D721Med (cell line): ENCODE measurements at regions not wholly inside any gene's neighbourhood (a gene's known extent, or its start where the extent isn't known, plus 50 kb on each side); places are given as distances from the start of the nearest gene placed in this dataset.

ENCODE experiments used
- DNase-seq: peaks from one replicate; pipeline ENCODE4 v3.0.0; 2011; ENCODE audit warnings: low spot score; ENCODE audit not compliant: insufficient read length
- FAIRE-seq: peaks from 2 replicates; lab custom pipeline; 2011; peaks lifted over from hg19 to GRCh38; lab: Jason Lieb, UNC
- TF ChIP-seq, protein P1 (sequence below): IDR thresholded peaks from 2 replicates; pipeline ENCODE4 v1.5.1; 2012; ENCODE audit warnings: mild to moderate bottlenecking, control low read depth; ENCODE audit not compliant: insufficient read depth; ENCODE audit errors: missing control alignments

DNA sequence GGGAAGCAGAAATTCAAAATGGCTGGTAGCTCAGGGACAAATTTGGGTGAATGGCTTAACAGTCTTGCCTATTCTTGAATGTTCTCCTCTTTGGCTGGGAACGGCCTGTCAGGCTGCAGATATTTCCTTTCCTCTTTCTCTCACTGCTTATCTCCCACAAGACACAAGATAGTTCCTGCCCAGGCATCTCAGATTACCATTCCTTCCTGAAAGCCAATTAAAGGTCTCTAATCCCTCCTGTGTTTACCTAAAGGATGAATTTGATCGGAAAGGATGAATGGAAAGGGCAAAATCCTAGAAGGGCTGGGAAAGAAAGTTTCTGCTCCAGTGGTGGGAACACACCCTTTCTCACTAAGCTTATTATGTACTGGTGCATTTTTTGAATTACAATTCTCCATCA is 95.9 kb upstream of the JAG1 start:
- TF ChIP-seq, protein P1, sequence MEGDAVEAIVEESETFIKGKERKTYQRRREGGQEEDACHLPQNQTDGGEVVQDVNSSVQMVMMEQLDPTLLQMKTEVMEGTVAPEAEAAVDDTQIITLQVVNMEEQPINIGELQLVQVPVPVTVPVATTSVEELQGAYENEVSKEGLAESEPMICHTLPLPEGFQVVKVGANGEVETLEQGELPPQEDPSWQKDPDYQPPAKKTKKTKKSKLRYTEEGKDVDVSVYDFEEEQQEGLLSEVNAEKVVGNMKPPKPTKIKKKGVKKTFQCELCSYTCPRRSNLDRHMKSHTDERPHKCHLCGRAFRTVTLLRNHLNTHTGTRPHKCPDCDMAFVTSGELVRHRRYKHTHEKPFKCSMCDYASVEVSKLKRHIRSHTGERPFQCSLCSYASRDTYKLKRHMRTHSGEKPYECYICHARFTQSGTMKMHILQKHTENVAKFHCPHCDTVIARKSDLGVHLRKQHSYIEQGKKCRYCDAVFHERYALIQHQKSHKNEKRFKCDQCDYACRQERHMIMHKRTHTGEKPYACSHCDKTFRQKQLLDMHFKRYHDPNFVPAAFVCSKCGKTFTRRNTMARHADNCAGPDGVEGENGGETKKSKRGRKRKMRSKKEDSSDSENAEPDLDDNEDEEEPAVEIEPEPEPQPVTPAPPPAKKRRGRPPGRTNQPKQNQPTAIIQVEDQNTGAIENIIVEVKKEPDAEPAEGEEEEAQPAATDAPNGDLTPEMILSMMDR = no peak
- FAIRE-seq (no peak), DNase-seq (peak; percentile 12)

DNA sequence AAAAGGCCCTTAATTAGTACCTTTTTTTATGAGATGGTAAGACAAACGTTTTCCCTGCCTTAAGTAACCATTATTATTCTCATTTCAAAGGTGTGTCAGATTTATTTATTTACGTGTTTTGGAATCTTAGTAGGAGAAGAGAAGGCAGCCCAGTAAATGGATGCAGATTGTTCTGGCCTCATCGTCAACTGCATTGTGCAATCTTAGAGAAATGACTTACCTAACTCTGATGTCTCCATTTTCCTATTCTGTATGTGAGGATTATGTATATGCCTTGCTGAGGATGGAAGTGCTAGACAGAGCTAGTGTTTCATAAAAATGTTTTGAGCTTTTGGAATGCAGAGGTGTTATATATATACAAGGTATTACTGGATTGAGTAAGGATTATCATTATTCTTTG is 97.0 kb upstream of the JAG1 start:
- FAIRE-seq (no peak), DNase-seq (no peak)
- TF ChIP-seq, protein P1 = no peak

DNA sequence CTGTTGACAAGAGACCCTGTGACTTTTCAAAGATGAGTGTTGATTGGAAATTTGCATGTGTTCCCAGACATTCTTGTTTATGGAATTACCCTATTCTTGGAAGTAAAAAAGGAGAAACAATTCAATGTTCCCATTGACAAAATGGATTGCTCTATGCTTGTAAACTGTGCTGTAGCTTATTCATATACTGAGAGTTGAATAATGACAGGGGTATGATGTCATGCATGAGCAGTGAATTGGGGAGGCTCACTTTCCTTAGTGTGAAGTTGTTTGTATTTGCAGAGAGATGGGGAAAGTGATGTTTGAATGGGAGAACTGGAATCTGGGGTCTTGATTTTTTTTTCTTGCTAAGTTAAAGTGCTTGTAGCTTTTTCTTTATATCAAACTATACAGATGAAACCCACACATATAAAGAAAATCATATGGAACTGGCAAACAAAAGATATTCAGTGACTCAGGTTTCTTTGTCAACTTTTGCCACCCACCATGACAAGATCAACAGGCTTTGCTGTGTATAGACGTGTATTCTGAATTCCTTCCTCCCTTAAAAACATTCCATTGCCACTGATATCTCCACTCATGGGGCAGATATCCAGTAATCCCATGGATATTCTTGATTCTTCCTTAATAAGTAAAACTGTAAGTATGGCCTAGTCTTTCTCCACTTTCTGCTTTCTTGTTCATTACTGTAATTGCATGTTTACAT is 97.8 kb upstream of the JAG1 start:
- no peak for DNase-seq
- FAIRE-seq = no peak
- TF ChIP-seq, protein P1 = no peak

DNA sequence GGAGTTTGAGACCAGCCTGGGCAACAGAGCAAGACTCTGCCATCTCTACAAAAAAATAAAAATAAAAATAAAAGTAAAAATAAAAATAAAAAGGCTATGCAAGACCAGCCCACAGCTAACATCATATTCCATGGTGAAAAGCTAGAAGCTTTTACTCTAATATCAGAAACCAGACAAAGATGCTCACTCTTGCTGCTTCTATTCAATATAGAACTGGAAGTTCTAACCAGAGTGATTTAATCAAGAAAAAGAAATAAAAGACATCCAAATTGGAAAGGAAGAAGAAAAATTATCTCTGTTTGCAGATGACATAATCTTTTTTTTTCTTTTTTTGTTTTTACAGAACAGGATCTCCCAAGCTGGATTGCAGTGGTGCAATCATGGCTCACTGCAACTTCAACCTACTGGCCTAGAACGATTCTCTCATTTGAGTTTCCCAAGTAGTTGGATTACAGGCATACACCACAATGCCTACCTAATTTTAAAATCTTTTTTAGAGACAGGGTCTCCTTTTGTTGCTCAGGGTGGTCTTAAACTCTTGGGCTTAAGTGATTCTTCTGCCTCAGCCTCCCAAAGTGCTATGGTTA is 100.7 kb upstream of the JAG1 start:
- DNase-seq (no peak), FAIRE-seq (no peak)
- TF ChIP-seq, protein P1 = no peak

DNA sequence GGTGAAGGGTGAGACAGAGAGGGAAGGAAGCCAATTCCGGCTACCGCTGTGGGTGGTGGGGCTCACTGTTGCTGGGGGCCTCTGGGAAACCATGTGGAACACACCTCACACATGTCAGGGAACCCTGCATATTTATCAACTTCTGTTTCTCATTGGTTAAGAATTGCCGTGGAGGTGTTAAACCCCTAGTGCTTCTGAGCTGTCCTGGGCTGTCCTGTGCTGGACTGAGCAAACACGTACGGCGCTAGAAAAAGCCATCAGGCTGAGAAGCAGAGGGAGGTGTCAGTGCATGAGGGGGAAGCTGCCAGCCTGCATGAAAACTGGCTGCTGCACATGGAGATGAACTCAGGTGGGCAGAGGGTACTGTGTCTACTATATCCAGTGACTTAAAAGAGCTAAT is 103.9 kb upstream of the JAG1 start:
- FAIRE-seq = no peak

DNA sequence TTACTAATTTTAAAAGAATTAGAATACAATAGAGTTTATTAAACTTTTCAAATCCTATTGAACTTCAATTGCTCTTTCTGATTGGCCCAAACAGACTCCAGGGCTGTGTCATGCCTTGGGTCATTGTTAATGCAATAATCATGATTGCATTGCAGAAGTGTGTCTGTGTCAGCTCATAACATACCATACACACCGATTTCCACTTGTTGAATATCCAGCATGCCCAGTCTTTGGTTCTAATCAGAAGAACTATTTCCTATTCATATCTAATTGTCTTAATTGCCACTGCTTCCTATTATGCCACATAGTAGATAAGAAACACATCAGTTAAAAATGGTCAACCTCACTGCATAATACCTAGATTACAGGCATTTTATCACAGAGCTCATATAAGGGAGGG is 106.1 kb upstream of the JAG1 start:
- TF ChIP-seq, protein P1 = no peak
- FAIRE-seq (no peak), DNase-seq (no peak)

More for the DNA sequence above, 103.9 kb upstream of the JAG1 start:
- DNase-seq = no peak
- TF ChIP-seq, protein P1 = no peak

DNA sequence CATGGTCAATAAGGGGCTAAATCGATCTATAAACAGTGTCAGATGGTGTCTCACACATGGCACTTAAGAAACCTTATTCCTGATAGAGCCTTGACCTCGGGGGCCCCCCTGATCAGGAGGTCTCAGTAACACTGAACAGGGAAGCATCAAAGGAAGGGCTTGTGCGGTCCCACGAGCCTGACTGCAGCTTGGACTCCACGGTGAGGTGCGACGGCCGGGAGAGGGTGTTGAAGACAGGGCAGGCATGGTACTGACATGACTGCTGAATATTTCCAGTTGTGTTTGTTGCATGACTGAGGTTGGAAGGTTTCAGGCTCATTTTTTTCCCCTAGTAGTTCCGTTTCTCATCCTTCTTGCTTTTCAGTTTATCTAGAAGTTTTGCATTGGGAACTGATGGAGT is 107.1 kb upstream of the JAG1 start:
- TF ChIP-seq, protein P1 = no peak
- no peak for DNase-seq
- FAIRE-seq = no peak
